ENCODE measurements at regions not wholly inside any gene's neighbourhood (a gene's known extent, or its start where the extent isn't known, plus 50 kb on each side); places are given as distances from the start of the nearest gene placed in this dataset.

DNA sequence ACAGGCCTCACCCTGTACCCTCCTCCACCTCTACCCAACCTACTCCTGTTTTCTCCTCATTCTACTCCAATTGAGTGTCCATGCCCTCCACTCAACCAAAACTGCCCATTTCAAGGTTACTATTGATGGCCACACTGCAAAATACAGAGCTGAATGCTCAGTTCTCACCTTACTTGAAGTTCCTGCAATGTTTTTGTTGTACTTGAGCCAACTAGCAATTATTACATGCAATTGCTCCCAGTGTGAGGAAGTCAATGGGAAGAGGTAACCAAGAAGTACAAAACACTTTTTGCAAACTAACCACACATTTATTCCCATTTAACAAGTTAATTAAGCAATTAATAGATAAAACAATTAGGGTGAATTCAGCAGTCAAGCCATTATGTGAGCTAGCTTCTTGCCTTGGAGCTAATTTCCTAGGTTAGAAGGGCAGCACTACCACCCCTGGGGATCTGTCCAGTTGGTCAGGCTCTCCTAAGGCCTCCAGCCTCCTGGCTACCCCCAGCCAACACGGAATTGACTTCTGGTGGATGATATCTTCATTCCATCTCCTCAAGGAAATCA lies 52.4 kb upstream of the GGTLC1 start:
- no peaks in the 10 kb centered on the region for H3K4me1 ChIP-seq
- in situ Hi-C loops (cut with MboI; ENCODE audit: low sequenced_read_pairs) = no loop called here
- no peak for DNase-seq (ENCODE audit: low spot score in 2 of 2)
- no peak overlapping the region for H3K4me3 ChIP-seq
- no peaks in the 10 kb centered on the region for H3K36me3 ChIP-seq (replicated peaks)
- H3K9me3 ChIP-seq = no peaks in the 10 kb centered on the region
- H3K27me3 ChIP-seq (ENCODE audit: low read depth) = no peaks in the 10 kb centered on the region

- no peaks in the 10 kb centered on the region for H3K4me1 ChIP-seq
- H3K4me3 ChIP-seq = no peak overlapping the region
- H3K36me3 ChIP-seq (replicated peaks) = no peaks in the 10 kb centered on the region
- H3K9me3 ChIP-seq = no peaks in the 10 kb centered on the region
- H3K27me3 ChIP-seq (ENCODE audit: low read depth) = no peaks in the 10 kb centered on the region
- in situ Hi-C loops (cut with MboI; ENCODE audit: low sequenced_read_pairs) = no loop called here
- no peak for DNase-seq (ENCODE audit: low spot score in 2 of 2)
Observed at GRCh38 chr20:24039196-24039595, 50.6 kb upstream of the GGTLC1 start.
